Right renal pelvis (tissue), 4 donors: ENCODE measurements at regions not wholly inside any gene's neighbourhood (a gene's known extent, or its start where the extent isn't known, plus 50 kb on each side); places are given as distances from the start of the nearest gene placed in this dataset.
"Not testable (repeated sequence)": the region's sequence is repeated elsewhere in the genome, so short reads cannot be mapped to it uniquely, and the experiment has no call there.

Experiments used
- DNase-seq, 4 donors: peaks; one replicate each; pipeline ENCODE4 v3.0.0-alpha.2; 2013; ENCODE audit warnings: low read depth in 4 of 4, low spot score in 3 of 4, missing footprints in 1 of 4

- DNase-seq = no peak
Observed at GRCh38 chr3:20669675-20670074, 483.7 kb upstream of the SGO1 start.

- DNase-seq = no peak
Observed at GRCh38 chr3:20669184-20669583, 483.2 kb upstream of the SGO1 start.

- DNase-seq = no peak
Observed at GRCh38 chr3:20668411-20668810, 482.4 kb upstream of the SGO1 start.

- DNase-seq = no peak
Observed at GRCh38 chr3:20666091-20666490, 480.1 kb upstream of the SGO1 start.

DNA sequence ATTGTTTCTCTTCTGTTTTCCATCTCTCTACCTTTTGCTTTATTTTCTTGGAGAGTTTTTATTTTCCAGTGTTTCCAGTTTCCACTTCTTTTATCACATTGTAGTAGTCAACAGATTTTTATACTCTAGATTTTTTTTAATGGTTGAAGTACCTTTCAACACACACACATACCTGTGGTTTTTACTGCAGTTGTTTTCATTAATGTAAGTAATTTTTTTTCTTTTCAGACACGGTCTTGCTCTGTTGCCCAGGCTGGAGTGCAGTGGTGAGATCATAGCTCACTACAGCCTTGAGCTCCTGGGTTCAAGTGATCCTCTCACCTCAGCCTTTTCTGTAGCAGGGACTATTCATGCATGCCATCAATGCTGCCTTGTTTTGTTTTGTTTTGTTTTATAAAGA is 472.5 kb upstream of the SGO1 start:
- DNase-seq = no peak

DNA sequence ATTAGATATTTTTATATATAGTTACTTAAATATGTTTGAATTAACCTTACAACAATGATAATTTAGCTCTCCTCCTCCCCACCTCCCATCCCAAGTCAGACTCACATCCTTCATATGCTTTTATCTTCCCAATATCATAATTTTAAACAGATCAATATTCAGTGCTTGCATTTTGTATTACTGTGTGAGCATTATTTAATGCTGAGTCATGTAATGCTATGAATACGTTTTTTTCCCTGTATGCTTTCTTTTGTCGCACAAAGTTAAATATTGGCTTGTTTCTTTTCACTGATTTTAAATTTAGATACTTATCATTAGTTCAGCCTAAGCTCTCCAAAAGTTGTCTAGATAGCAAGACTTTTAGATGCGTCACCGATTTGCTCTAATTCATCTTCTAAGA is 471.6 kb upstream of the SGO1 start:
- no peak for DNase-seq

DNA sequence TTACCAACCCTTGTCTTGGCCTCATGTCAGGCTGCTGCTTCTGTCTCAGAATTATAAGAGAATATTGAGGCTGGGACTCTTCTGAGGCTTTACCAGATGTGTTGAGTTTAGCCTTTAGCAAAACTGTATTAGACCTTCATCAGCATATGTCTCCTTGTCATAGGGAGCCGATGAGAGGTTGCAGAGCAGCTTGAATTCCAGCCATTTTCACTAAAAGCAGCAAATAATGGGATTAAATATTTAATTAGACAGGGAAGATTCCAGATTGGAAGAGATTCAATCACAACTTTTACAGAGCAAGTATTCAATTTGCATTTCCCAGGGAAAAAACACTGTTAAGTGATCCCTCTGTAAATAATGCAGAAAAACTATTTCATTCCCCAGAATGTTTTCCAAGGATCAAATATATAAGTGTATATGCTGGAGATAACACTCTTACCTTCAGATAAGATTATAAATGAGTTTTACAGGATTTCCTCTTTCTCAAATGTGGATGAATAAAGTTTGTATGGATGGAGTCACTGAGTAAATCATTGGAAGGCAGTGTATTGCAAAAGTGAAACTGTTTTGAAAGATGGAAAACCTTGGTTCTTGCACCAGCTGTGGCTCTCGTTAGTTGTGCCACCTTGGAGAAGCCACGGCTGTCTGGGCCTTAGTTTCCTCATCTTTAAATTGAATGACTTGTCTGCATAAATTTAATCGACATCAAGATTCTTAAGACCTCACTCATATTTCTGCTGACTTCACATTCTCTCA is 466.4 kb upstream of the SGO1 start:
- no peak for DNase-seq

DNA sequence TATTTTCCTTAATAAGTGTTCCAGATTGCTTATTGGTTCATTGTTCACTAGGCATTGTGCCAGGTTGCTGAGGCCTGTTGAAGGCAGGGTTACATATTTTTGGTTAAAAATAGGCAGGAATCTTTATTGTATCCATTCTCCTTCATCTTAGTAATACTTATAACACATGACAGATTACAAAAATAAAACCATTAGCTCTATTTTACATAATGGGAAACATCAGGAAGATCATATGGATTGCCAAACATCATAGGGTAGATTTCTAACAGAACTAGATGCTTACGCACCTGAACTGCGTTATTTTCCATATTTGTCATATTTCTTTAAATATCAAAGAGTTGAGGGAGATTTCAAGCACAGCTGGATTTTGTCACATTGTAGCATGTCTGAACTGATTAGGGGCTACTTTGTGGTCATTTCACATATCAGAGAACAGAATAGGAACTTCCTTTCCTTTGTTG is 462.9 kb upstream of the SGO1 start:
- no peak for DNase-seq

DNA sequence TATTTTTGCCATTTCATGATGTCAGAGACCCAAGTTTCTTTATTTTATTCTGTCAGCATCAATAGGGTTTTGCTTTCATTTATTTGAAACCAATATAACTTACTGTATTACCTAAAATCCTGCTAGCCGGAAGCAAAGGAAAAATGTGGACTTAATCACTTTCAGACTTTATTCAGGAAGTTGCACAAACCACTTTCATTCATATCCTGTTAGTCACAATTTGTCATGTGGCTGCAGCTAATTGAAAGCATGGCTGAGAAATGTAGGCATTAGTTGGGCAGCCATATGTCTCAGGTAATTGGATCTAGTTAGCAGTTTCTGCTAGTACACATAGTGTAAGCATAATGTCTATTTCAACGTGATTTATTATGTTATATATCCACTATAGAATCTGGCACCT is 462.3 kb upstream of the SGO1 start:
- DNase-seq = no peak

- no peak for DNase-seq
Observed at GRCh38 chr3:20646425-20646824, 460.4 kb upstream of the SGO1 start.

GRCh38 chr3:20645340-20645739 is 459.3 kb upstream of the SGO1 start:
- DNase-seq = no peak

DNA sequence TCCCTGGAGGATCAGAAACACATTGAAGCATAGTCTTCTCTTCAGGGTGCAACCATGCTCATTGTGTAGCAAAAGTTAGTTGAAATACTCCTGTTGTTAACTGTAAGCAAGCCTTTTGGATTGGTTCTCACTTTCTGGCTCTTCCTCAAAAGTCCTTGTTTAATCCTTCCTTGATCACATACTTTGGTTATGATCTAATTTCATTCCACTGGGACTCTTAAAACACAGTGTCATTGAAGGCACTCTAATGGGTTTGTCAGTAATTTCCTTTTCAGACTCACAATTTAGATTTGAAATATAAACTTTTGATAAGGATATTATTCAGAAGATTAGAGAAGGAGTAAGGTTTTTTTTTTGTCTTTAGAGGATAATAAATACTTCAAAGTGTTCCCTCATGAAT is 451.7 kb upstream of the SGO1 start:
- DNase-seq = no peak

DNA sequence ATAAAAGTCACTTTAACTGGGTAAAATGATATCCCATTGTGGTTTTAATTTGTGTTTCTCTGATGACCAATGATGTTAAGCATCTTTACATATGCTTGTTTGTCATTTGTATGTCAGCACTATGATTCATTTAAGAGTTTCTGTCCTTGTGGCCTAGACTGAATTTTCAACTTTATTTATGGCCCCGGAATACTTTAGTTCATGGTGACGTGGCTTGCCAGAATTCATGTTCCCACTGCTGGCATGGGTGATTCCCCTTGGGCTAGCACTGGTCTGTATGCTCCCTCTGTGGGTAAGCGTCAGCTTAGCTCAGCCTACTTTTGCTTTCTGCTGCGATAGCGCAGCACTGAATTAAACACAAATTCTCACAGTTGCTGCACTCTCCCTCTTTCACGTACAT is 436.3 kb upstream of the SGO1 start:
- DNase-seq = no peak

DNA sequence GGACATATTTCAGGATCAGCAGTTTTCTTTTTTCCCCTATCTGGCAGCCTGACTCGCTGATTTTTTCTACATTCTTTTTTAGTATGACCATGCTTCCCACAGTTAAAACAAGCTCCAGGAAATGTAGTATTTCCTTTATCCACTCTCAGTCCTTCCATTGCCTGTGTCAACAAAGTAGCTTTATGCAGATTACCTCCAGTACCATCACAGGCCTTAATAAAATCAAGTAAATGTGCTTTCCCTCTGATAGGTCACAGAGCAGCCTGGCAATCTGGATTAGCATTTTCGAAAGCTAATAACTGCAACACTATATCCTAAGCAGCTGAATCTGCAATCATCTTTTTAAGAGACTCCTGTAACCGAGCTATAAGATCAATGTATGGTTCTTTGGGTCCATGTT is 432.6 kb upstream of the SGO1 start:
- not testable (repeated sequence) for DNase-seq

DNA sequence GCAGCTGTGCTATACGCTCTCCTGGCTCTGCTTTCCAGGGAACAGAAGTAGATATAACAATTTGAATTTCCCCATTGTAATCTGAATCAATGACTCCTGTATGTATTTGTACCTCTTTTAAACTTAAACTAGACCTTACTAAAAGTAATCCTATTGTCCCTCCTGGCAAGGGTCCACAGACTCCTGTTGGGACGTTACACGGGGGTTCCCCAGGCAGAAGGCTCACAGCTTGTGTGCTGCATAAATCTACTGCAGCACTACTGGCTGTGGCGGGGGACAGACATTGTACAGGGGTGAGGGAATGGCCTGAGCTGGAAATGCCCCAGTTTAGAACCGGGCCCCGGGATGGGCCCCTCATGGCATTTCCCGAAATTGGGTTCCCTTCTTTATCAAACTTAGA is 432.2 kb upstream of the SGO1 start:
- DNase-seq = not testable (repeated sequence)

- DNase-seq = not testable (repeated sequence)
Observed at GRCh38 chr3:20615982-20616381, 430.0 kb upstream of the SGO1 start.

DNA sequence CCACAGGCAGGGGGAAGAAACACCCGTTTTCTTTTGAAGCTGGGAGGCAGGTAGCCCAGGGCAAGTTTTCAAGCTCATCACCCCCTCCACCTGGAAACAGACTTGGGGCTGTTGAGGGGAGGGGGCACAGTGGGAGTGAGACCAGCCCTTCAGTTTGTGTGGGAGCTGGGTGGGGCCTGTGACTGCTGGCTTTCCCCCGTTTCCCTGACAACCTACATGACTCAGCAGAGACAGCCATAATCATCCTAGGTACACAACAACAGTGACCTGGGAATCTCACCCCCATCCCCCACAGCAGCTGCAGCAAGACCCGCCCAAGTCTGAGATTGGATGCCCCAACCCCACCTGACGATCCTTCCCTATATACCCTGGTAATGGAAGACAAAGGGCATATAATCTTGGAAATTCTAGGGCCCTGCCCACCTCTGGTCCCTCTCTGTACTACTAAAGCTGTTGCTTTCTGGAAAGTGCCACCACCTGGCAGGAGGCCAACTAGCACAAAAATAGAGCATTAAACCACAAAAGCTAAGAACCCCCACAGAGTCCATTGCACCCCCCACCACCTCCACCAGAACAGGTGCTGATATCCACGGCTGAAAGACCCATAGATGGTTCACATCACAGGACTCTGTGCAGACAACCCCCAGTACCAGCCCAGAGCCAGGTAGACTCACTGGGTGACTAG is 422.2 kb upstream of the SGO1 start:
- no peak for DNase-seq

DNA sequence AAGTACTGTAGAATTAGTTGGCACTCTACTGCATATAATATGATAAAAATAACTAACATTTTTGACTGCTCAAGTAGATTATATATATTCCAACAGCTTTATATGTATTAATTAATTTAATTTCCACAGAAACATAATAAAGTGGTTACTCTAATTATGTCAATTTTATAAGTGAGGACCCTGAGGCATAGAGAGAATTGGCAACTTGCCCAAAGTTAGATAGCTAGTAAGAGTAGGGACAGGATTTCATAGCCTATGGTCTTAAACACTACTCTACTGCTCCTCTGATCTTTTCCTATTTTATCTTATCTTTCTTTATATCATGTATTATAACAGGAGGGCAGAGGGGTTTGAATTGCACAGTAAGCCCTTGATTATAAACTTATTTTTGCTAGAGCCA is 418.7 kb upstream of the SGO1 start:
- no peak for DNase-seq

DNA sequence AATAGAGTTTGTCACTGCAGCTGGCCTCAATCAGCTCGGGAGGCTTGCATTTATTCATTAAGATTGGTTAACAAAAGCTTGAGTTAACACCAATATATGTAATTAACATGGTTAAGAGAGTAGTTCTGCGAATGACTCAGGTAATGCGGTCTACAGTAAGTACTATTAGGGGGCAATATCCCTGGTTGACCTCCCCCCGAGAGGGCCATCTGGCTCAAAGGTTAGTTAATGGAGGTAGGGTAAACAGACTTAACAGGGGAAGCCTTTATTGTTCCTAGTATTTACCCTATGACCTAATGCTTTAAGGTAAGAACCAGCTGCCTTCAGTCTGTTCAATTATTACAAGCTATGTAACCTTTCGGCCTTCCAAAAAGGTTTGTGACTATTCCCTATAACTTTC is 403.3 kb upstream of the SGO1 start:
- no peak for DNase-seq

GRCh38 chr3:20588781-20589180 is 402.8 kb upstream of the SGO1 start:
- DNase-seq = no peak

GRCh38 chr3:20583648-20584047 is 397.6 kb upstream of the SGO1 start:
- no peak for DNase-seq

GRCh38 chr3:20576228-20576627 is 390.2 kb upstream of the SGO1 start:
- DNase-seq = no peak
